ENCODE measurements at regions not wholly inside any gene's neighbourhood (a gene's known extent, or its start where the extent isn't known, plus 50 kb on each side); places are given as distances from the start of the nearest gene placed in this dataset.
"Not testable (repeated sequence)": the region's sequence is repeated elsewhere in the genome, so short reads cannot be mapped to it uniquely, and the experiment has no call there.

DNA sequence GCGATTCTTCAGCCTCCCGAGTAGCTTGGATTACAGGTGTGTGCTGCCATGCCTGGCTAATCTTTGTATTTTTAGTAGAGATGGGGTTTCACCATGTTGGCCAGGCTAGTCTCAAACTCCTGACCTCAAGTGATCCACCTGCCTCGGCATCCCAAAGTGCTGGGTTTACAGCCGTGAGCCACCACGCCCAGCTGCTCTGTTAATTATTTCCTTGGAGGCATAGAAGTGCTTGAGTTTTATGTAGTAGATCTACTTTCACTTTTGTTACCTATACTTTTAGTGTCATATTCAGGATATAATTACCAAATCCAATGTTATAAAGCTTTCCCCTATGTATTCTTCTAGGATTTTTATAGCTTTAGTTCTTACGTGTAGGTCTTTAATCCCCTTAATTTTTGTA is 1093.0 kb downstream of the GATA3 start:
- no peaks in the 10 kb centered on the region for H3K27me3 ChIP-seq (ENCODE audit: low read length)
- no peak overlapping the region for H3K27ac ChIP-seq (ENCODE audit: low read depth, low read length)
- no peaks in the 10 kb centered on the region for H3K36me3 ChIP-seq (ENCODE audit: low read length)

DNA sequence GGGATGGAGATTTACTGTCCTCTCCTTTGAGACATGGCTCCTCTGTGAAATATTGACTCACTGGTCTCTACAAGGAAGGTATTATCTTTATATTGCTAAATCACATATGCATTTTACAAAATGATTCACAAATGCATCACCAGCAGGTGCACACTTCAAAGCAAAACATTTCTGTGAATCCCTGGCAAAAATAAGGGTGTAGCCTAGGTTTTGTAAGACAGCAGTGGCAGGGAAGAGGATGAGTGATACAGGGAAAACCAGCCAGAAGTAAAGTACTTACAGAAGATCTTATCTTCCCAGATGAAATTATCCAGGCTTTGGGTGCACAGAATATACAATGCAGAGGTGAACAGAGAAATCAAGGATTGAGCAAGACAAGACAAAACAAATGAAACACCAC is 1094.6 kb downstream of the GATA3 start:
- no peaks in the 10 kb centered on the region for H3K36me3 ChIP-seq (ENCODE audit: low read length)
- H3K9me3 ChIP-seq (ENCODE audit: insufficient read depth, low read length): no peaks in the 10 kb centered on the region
- H3K4me2 ChIP-seq (ENCODE audit: low read depth, low read length, poor library complexity, severe bottlenecking): no peak overlapping the region
- no peaks in the 10 kb centered on the region for H3K9me2 ChIP-seq (replicated peaks; ENCODE audit: insufficient read depth, low read length)
- H3K9ac ChIP-seq (ENCODE audit: low read length): no peak overlapping the region
- TF ChIP-seq, protein P1, sequence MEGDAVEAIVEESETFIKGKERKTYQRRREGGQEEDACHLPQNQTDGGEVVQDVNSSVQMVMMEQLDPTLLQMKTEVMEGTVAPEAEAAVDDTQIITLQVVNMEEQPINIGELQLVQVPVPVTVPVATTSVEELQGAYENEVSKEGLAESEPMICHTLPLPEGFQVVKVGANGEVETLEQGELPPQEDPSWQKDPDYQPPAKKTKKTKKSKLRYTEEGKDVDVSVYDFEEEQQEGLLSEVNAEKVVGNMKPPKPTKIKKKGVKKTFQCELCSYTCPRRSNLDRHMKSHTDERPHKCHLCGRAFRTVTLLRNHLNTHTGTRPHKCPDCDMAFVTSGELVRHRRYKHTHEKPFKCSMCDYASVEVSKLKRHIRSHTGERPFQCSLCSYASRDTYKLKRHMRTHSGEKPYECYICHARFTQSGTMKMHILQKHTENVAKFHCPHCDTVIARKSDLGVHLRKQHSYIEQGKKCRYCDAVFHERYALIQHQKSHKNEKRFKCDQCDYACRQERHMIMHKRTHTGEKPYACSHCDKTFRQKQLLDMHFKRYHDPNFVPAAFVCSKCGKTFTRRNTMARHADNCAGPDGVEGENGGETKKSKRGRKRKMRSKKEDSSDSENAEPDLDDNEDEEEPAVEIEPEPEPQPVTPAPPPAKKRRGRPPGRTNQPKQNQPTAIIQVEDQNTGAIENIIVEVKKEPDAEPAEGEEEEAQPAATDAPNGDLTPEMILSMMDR (IDR thresholded peaks at IDR 0.05; ENCODE audit: insufficient read depth, low read length, poor library complexity, severe bottlenecking): no peak
- TF ChIP-seq EZH2phosphoT487 (conservative IDR thresholded peaks at IDR 0.05; ENCODE audit: low read length): no peak
- no peak overlapping the region for H2AFZ ChIP-seq (ENCODE audit: low read depth, low read length, severe bottlenecking)
- H3K79me2 ChIP-seq (ENCODE audit: insufficient read depth, low read length): no peaks in the 10 kb centered on the region
- no peak overlapping the region for H3K27ac ChIP-seq (ENCODE audit: low read depth, low read length)
- H3F3A ChIP-seq (ENCODE audit: insufficient read depth): no peaks in the 10 kb centered on the region
- no peaks in the 10 kb centered on the region for H4K20me1 ChIP-seq (ENCODE audit: low read depth, low read length)
- no peaks in the 10 kb centered on the region for H3K27me3 ChIP-seq (ENCODE audit: low read length)
- no peak overlapping the region for H3K4me3 ChIP-seq (ENCODE audit: insufficient read depth, low read length, poor library complexity, severe bottlenecking)

More for the DNA sequence above, 1093.0 kb downstream of the GATA3 start:
- no peaks in the 10 kb centered on the region for H3K9me2 ChIP-seq (replicated peaks; ENCODE audit: insufficient read depth, low read length)
- H4K20me1 ChIP-seq (ENCODE audit: low read depth, low read length): no peaks in the 10 kb centered on the region
- H3K9ac ChIP-seq (ENCODE audit: low read length): no peak overlapping the region
- no peaks in the 10 kb centered on the region for H3K9me3 ChIP-seq (ENCODE audit: insufficient read depth, low read length)
- no peak overlapping the region for H3K4me2 ChIP-seq (ENCODE audit: low read depth, low read length, poor library complexity, severe bottlenecking)
- H3K79me2 ChIP-seq (ENCODE audit: insufficient read depth, low read length): no peaks in the 10 kb centered on the region
- H3F3A ChIP-seq (ENCODE audit: insufficient read depth): no peaks in the 10 kb centered on the region
- TF ChIP-seq, protein P1 (IDR thresholded peaks at IDR 0.05; ENCODE audit: insufficient read depth, low read length, poor library complexity, severe bottlenecking): no peak
- TF ChIP-seq EZH2phosphoT487 (conservative IDR thresholded peaks at IDR 0.05; ENCODE audit: low read length): no peak
- no peak overlapping the region for H2AFZ ChIP-seq (ENCODE audit: low read depth, low read length, severe bottlenecking)
- H3K4me3 ChIP-seq (ENCODE audit: insufficient read depth, low read length, poor library complexity, severe bottlenecking): no peak overlapping the region

DNA sequence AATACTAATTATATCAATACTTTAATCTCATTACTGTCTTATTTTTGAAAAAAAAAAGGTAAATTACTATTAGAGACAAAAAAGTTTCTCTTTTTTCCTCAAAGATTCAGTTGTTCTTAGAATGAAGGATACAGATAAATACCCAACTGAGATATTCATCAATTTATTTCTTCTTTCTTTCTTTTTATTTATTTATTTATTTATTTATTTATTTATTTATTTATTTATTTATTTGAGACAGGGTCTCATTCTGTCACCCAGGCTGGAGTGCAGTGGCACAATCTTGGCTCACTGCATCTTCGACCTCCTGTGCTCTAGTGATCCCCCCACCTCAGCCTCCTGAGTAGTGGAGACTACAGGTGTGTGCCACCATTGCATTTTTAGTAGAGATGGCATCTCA is 1098.6 kb downstream of the GATA3 start:
- H3K4me3 ChIP-seq (ENCODE audit: insufficient read depth, low read length, poor library complexity, severe bottlenecking); H3K27ac ChIP-seq (ENCODE audit: low read depth, low read length); H3K9me2 ChIP-seq (replicated peaks; ENCODE audit: insufficient read depth, low read length); H3K9me3 ChIP-seq (ENCODE audit: insufficient read depth, low read length); H3F3A ChIP-seq (ENCODE audit: insufficient read depth); H2AFZ ChIP-seq (ENCODE audit: low read depth, low read length, severe bottlenecking); H3K36me3 ChIP-seq (ENCODE audit: low read length); H3K27me3 ChIP-seq (ENCODE audit: low read length); H3K4me2 ChIP-seq (ENCODE audit: low read depth, low read length, poor library complexity, severe bottlenecking); H3K79me2 ChIP-seq (ENCODE audit: insufficient read depth, low read length); H3K9ac ChIP-seq (ENCODE audit: low read length); H4K20me1 ChIP-seq (ENCODE audit: low read depth, low read length): not testable (repeated sequence)

DNA sequence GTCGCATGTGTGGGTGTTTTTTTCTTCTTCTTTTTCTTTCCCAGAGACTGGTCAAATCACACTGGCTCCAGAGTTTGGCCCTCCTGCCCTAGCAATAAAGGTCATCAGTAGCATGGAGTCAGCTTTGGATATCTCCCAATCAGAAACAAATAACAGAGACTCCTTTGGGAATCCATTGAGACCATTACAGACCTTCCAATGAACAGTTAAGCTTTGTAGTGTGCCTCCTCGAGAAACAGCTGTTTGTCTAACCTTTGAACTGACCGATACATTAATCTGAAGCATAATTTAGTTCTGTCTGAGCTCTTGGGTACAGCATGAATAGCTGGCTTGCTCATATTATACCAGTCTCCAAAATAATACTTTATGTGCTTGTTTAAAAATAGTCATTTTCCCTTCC is 1103.2 kb downstream of the GATA3 start:
- Histone ChIP-seq H3K9ac (ENCODE audit: low read length) (no peak overlapping the region), H4K20me1 (ENCODE audit: low read depth, low read length) (no peaks in the 10 kb centered on the region), H3K9me3 (ENCODE audit: insufficient read depth, low read length) (no peaks in the 10 kb centered on the region), H3F3A (ENCODE audit: insufficient read depth) (no peaks in the 10 kb centered on the region), H3K9me2 (replicated peaks; ENCODE audit: insufficient read depth, low read length) (no peaks in the 10 kb centered on the region), H3K4me3 (ENCODE audit: insufficient read depth, low read length, poor library complexity, severe bottlenecking) (no peak overlapping the region), H3K36me3 (ENCODE audit: low read length) (no peaks in the 10 kb centered on the region), H3K79me2 (ENCODE audit: insufficient read depth, low read length) (no peaks in the 10 kb centered on the region), H2AFZ (ENCODE audit: low read depth, low read length, severe bottlenecking) (no peak overlapping the region), H3K4me2 (ENCODE audit: low read depth, low read length, poor library complexity, severe bottlenecking) (no peak overlapping the region), H3K27ac (ENCODE audit: low read depth, low read length) (no peak overlapping the region), H3K27me3 (ENCODE audit: low read length) (no peaks in the 10 kb centered on the region)
- no peak for TF ChIP-seq EZH2phosphoT487 (conservative IDR thresholded peaks at IDR 0.05; ENCODE audit: low read length)
- TF ChIP-seq, protein P1 (IDR thresholded peaks at IDR 0.05; ENCODE audit: insufficient read depth, low read length, poor library complexity, severe bottlenecking): no peak
